IMR-90 (cell line): ENCODE measurements at regions not wholly inside any gene's neighbourhood (a gene's known extent, or its start where the extent isn't known, plus 50 kb on each side); places are given as distances from the start of the nearest gene placed in this dataset.

ENCODE experiments used
- ATAC-seq: fragments of 200-7000 bp; cut with Tn5 transposase; 2 replicates; pipeline ENCODE4 v1.9.1; 2020; ENCODE audit warnings: low read depth, mild to moderate bottlenecking, moderate library complexity
- BruUV-seq: library from RNA; stranded (reverse); fragments of 400-500 nt; replicated peaks from 2 replicates; lab custom pipeline; 2021; lab: Mats Ljungman, UMichigan
- CTCF ChIA-PET: fragments of 300-600 bp; formaldehyde crosslinking; extraction: SDS; loops from one replicate; lab custom pipeline; 2021; ENCODE audit warnings: antibody characterized with exemption; lab: Yijun Ruan, JAX
- POLR2A ChIA-PET: fragments of 300-600 bp; sonication (Branson Sonifier 250); formaldehyde crosslinking; loops from one replicate; lab custom pipeline; 2022; ENCODE audit warnings: antibody characterized with exemption; ENCODE audit not compliant: unreplicated experiment; lab: Charles Lee
- DNase-seq: peaks from one replicate; pipeline ENCODE4 v3.0.0; 2013
- H2AFZ ChIP-seq: replicated peaks from 2 replicates; pipeline ENCODE3; 2013; ENCODE audit warnings: low read length, mild to moderate bottlenecking; ENCODE audit not compliant: poor library complexity
- H2AK5ac ChIP-seq: 2 replicates; pipeline ENCODE4 v1.6.1; 2013; ENCODE audit warnings: low read depth, low read length, inconsistent platforms
- H2AK9ac ChIP-seq: replicated peaks from 2 replicates; pipeline ENCODE3; 2013; ENCODE audit warnings: mild to moderate bottlenecking, low read depth, low read length, moderate library complexity; ENCODE audit not compliant: poor library complexity
- H2BK120ac ChIP-seq: 2 replicates; pipeline ENCODE4 v1.6.1; 2013; ENCODE audit warnings: low read depth, low read length, inconsistent platforms
- H2BK15ac ChIP-seq: 3 replicates; pipeline ENCODE4 v1.6.1; 2013; ENCODE audit warnings: low read depth, low read length, inconsistent platforms
- H2BK20ac ChIP-seq: 2 replicates; pipeline ENCODE4 v1.6.1; 2013; ENCODE audit warnings: low read depth, mild to moderate bottlenecking, inconsistent platforms, low read length, moderate library complexity
- H2BK5ac ChIP-seq: 2 replicates; pipeline ENCODE4 v1.6.1; 2013; ENCODE audit warnings: mild to moderate bottlenecking, low read depth, low read length, inconsistent platforms; ENCODE audit not compliant: poor library complexity, severe bottlenecking
- H3K14ac ChIP-seq: replicated peaks from 2 replicates; pipeline ENCODE4 v1.6.1; 2013; ENCODE audit warnings: low read depth, low read length, inconsistent platforms
- H3K18ac ChIP-seq: 2 replicates; pipeline ENCODE4 v1.6.1; 2013; ENCODE audit warnings: low read depth, low read length, control low read depth
- H3K23ac ChIP-seq: 2 replicates; pipeline ENCODE4 v1.6.1; 2013; ENCODE audit warnings: low read depth, low read length, inconsistent platforms
- H3K27ac ChIP-seq: 2 replicates; pipeline ENCODE4 v1.5.1; 2013; ENCODE audit warnings: mild to moderate bottlenecking, control low read depth, low read length; ENCODE audit not compliant: insufficient read depth
- H3K27me3 ChIP-seq: 2 replicates; pipeline ENCODE4 v1.6.1; 2013; ENCODE audit warnings: low read length; ENCODE audit not compliant: control insufficient read depth, insufficient read depth
- H3K36me3 ChIP-seq: 2 replicates; pipeline ENCODE4 v1.6.1; 2013; ENCODE audit warnings: low read length, mixed read lengths; ENCODE audit not compliant: control insufficient read depth, insufficient read depth
- H3K4ac ChIP-seq: 2 replicates; pipeline ENCODE4 v1.6.1; 2013; ENCODE audit warnings: low read depth, low read length, inconsistent platforms
- H3K4me1 ChIP-seq: 2 replicates; pipeline ENCODE4 v1.6.1; 2013; ENCODE audit warnings: low read length, mixed read lengths; ENCODE audit not compliant: control insufficient read depth, insufficient read depth
- H3K4me2 ChIP-seq: 2 replicates; pipeline ENCODE4 v1.6.1; 2013; ENCODE audit warnings: low read depth, mild to moderate bottlenecking, control low read depth, low read length, moderate library complexity
- H3K4me3 ChIP-seq: 2 replicates; pipeline ENCODE4 v1.5.1; 2013; ENCODE audit warnings: low read depth, mild to moderate bottlenecking, control low read depth, low read length, moderate library complexity; ENCODE audit not compliant: insufficient read depth
- H3K56ac ChIP-seq: 2 replicates; pipeline ENCODE4 v1.6.1; 2013; ENCODE audit warnings: low read length, inconsistent platforms; ENCODE audit not compliant: insufficient read depth; ENCODE audit errors: extremely low read depth
- H3K79me1 ChIP-seq, 2 experiments: 2 replicates each; pipeline ENCODE4 v1.6.1; 2013; ENCODE audit warnings: low read length in 2 of 2, inconsistent platforms in 1 of 2, low read depth in 1 of 2
- H3K9ac ChIP-seq: 2 replicates; pipeline ENCODE4 v1.6.1; 2013; ENCODE audit warnings: low read depth, low read length, control low read depth
- H3K9me1 ChIP-seq: 2 replicates; pipeline ENCODE4 v1.6.1; 2013; ENCODE audit warnings: low read length, inconsistent platforms; ENCODE audit not compliant: insufficient read depth
- H3K9me3 ChIP-seq: 2 replicates; pipeline ENCODE4 v1.6.1; 2013; ENCODE audit warnings: low read length; ENCODE audit not compliant: control insufficient read depth, insufficient read depth
- H4K20me1 ChIP-seq: 2 replicates; pipeline ENCODE4 v1.6.1; 2013; ENCODE audit warnings: low read length, inconsistent platforms; ENCODE audit not compliant: insufficient read depth
- H4K5ac ChIP-seq: 2 replicates; pipeline ENCODE4 v1.6.1; 2013; ENCODE audit warnings: mild to moderate bottlenecking, low read depth, low read length, control low read depth
- H4K8ac ChIP-seq, 2 experiments: 2 replicates each; pipeline ENCODE4 v1.6.1; 2013; ENCODE audit warnings: low read depth in 2 of 2, low read length in 2 of 2, control low read depth in 1 of 2, inconsistent platforms in 1 of 2
- H4K91ac ChIP-seq: 2 replicates; pipeline ENCODE4 v1.6.1; 2013; ENCODE audit warnings: low read depth, low read length, inconsistent platforms; ENCODE audit not compliant: insufficient read depth
- MAFK ChIP-seq: IDR thresholded peaks from 2 replicates; pipeline ENCODE4 v1.6.1; 2012; ENCODE audit warnings: low read depth, low read length, improper control_type of control experiment
- MXI1 ChIP-seq: IDR thresholded peaks from 2 replicates; pipeline ENCODE4 v1.6.1; 2012; ENCODE audit warnings: low read depth, mild to moderate bottlenecking, low read length, moderate library complexity, borderline replicate concordance
- RAD21 ChIP-seq: IDR thresholded peaks from 2 replicates; pipeline ENCODE4 v1.6.1; 2012; ENCODE audit warnings: low read length, improper control_type of control experiment
- RFX5 ChIP-seq: IDR thresholded peaks from 2 replicates; pipeline ENCODE4 v1.8.0; 2012; ENCODE audit warnings: low read depth, mild to moderate bottlenecking, low read length, moderate library complexity
- WGBS, 2 experiments: methylation state at CpG; one replicate each; pipeline versions ENCODE4 v1.1.5 to v1.1.7; 2013; ENCODE audit warnings: missing lambda C conversion rate in 2 of 2; ENCODE audit not compliant: insufficient read length in 1 of 2; ENCODE audit errors: extremely low coverage in 2 of 2; 5-methylcytosine and 5-hydroxymethylcytosine counted together
- dilution Hi-C: fragments of 300-500 bp; cut with HindIII; formaldehyde crosslinking; loops from one replicate; pipeline ENCODE4 v1.14.3; 2018; ENCODE audit warnings: low sequenced_read_pairs; ENCODE audit not compliant: unreplicated experiment
- in situ Hi-C: fragments of 300-500 bp; cut with MboI; formaldehyde crosslinking; loops from 3 replicates; pipeline ENCODE4 v1.14.3; 2019; ENCODE audit warnings: low sequenced_read_pairs, inconsistent platforms, mixed read lengths
- intact Hi-C: fragments of 100-400 bp; cut with micrococcal nuclease; formaldehyde crosslinking; loops from 2 replicates; pipeline ENCODE4 v1.10.0; 2022
- TF ChIP-seq, protein P1 (sequence below): conservative IDR thresholded peaks from 2 replicates; pipeline ENCODE4 v1.5.1; 2012; ENCODE audit warnings: mild to moderate bottlenecking, low read depth, low read length, improper control_type of control experiment
- TF ChIP-seq, protein P2 (sequence below): fragments of 150-350 bp; IDR thresholded peaks from 2 replicates; pipeline ENCODE4 v1.6.1; 2017; ENCODE audit warnings: mild to moderate bottlenecking, antibody characterized with exemption, low read length, low read depth

DNA sequence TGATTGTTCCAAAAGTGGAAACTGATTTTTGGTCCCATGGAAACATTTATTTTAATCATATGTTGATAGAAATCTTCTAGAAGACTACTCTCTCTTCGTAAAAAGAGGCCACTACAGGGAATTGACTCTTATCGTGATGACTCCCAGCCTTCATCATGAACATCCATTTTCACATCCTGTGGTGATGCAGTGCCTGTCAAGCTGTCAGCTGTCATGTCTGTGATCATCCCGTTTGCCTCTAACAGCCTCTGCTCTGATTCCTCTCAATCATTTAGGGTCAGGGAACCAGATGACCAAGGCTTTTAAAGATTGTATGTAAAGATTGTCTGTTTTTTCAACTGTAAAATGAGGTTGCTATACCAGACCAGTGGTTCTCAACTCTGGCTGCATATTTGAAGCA lies 419.0 kb upstream of the MGAT4C start:
- H3K9me3 ChIP-seq = no peaks in the 10 kb centered on the region
- ATAC-seq = no peak
- no peak overlapping the region for H3K4ac ChIP-seq
- H4K8ac ChIP-seq = no peak overlapping the region
- WGBS, 2 experiments = no CpG with 5 or more reads among the region's 3 CpGs
- no peaks in the 10 kb centered on the region for H3K9me1 ChIP-seq
- no peak overlapping the region for H4K91ac ChIP-seq
- no peak overlapping the region for H3K27ac ChIP-seq
- H3K36me3 ChIP-seq = no peaks in the 10 kb centered on the region
- no peak overlapping the region for H2AK9ac ChIP-seq
- H3K4me3 ChIP-seq = no peak overlapping the region
- H3K4me1 ChIP-seq = no peaks in the 10 kb centered on the region
- DNase-seq = no peak
- H4K20me1 ChIP-seq = no peaks in the 10 kb centered on the region
- in situ Hi-C loops (no loop called here), intact Hi-C loops (no loop called here), dilution Hi-C loops (no loop called here)
- TF ChIP-seq MXI1 = no peak
- TF ChIP-seq, protein P1, sequence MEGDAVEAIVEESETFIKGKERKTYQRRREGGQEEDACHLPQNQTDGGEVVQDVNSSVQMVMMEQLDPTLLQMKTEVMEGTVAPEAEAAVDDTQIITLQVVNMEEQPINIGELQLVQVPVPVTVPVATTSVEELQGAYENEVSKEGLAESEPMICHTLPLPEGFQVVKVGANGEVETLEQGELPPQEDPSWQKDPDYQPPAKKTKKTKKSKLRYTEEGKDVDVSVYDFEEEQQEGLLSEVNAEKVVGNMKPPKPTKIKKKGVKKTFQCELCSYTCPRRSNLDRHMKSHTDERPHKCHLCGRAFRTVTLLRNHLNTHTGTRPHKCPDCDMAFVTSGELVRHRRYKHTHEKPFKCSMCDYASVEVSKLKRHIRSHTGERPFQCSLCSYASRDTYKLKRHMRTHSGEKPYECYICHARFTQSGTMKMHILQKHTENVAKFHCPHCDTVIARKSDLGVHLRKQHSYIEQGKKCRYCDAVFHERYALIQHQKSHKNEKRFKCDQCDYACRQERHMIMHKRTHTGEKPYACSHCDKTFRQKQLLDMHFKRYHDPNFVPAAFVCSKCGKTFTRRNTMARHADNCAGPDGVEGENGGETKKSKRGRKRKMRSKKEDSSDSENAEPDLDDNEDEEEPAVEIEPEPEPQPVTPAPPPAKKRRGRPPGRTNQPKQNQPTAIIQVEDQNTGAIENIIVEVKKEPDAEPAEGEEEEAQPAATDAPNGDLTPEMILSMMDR = no peak
- no peak for TF ChIP-seq RAD21
- TF ChIP-seq, protein P2, sequence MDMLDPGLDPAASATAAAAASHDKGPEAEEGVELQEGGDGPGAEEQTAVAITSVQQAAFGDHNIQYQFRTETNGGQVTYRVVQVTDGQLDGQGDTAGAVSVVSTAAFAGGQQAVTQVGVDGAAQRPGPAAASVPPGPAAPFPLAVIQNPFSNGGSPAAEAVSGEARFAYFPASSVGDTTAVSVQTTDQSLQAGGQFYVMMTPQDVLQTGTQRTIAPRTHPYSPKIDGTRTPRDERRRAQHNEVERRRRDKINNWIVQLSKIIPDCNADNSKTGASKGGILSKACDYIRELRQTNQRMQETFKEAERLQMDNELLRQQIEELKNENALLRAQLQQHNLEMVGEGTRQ = no peak
- no peak for TF ChIP-seq RFX5
- TF ChIP-seq MAFK = no peak
- H2BK15ac ChIP-seq = no peak overlapping the region
- H3K23ac ChIP-seq = no peak overlapping the region
- no peaks in the 10 kb centered on the region for H3K27me3 ChIP-seq
- H3K9ac ChIP-seq = no peak overlapping the region
- H3K79me1 ChIP-seq = no peaks in the 10 kb centered on the region
- H2BK5ac ChIP-seq = no peak overlapping the region
- no peak overlapping the region for H2BK20ac ChIP-seq
- CTCF ChIA-PET = interaction anchor here (1.2 kb wide), 1 partner anchor 9 kb away, joined by 3 read pairs; no protein-coding TSS in a partner anchor
- H3K4me2 ChIP-seq = no peak overlapping the region
- no TSS peak for BruUV-seq
- no peak overlapping the region for H3K18ac ChIP-seq
- no peak overlapping the region for H2AK5ac ChIP-seq
- H4K5ac ChIP-seq = no peak overlapping the region
- no peak overlapping the region for H2BK120ac ChIP-seq
- H3K56ac ChIP-seq = no peak overlapping the region
- peak overlapping the region; percentile 51 for H2AFZ ChIP-seq
- no peak overlapping the region for H3K14ac ChIP-seq
- POLR2A ChIA-PET = no interaction called here
